ENCODE measurements at regions not wholly inside any gene's neighbourhood (a gene's known extent, or its start where the extent isn't known, plus 50 kb on each side); places are given as distances from the start of the nearest gene placed in this dataset.
"Not testable (repeated sequence)": the region's sequence is repeated elsewhere in the genome, so short reads cannot be mapped to it uniquely, and the experiment has no call there.

DNA sequence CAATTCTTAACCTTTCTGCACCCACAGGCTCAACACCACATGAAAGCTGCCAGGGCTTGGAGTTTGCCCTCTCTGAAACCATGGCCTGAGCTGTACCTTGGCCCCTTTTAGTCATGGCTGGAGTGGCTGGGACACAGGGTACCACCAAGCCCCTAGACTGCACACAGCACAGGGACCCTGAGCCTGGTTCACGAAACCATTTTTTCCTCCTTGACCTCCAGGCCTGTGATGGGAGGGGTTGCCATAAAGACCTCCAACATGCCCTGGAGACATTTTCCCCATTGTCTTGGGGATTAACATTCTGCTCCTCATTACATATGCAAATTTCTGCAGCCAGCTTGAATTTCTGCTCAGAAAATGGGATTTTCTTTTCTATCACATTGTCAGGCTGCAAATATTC is 113.4 kb downstream of the XPNPEP1 start:
- DNase-seq: not testable (repeated sequence)

- not testable (repeated sequence) for DNase-seq
These were observed 122.1 kb downstream of the XPNPEP1 start for GRCh38 chr10:109801191-109801590.

GRCh38 chr10:109790647-109791046 is 132.7 kb downstream of the XPNPEP1 start:
- no peak for DNase-seq

- DNase-seq: no peak
These were observed 139.1 kb downstream of the XPNPEP1 start for GRCh38 chr10:109784236-109784635.

GRCh38 chr10:109783286-109783685 is 140.0 kb downstream of the XPNPEP1 start:
- no peak for DNase-seq

DNA sequence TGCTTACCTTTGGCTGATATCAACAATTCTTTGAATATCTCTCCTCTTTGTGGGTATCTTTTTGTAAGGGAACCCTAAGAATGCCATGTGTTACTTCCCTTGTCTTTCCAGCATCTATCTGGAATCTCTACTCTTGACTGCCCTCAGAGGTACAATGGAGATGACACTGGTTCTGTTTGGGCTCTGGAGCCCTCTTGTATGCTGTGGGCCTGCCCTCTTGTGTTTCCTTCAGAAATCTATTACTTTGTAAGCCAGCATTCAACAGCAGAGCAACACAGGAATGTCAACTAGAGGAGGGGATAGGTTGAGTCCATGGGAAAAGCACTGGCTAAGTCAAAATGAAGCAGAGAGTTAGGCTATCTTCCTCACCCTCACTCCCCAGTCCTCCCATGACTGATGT is 142.3 kb downstream of the XPNPEP1 start:
- DNase-seq: no peak

DNA sequence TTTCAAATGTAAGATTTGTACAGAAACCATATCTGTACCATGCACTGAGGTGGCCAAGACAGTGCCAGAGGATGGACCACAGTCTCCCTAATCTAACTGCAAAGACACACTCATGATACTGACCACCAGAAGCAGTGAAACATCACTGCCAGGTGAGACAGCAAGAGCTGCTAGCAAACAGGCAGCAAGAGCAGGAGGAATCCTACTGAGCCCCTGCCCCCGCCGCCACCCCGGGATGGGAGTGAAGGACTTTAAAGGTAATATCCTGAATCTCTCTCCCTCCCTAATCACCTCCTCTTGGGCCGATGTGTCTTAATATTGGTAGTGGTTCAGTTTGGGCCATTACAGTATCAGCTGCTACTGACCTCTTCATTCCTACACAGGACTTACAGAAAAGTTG is 144.3 kb downstream of the XPNPEP1 start:
- DNase-seq: no peak

GRCh38 chr10:109774121-109774440 is 149.2 kb downstream of the XPNPEP1 start:
- DNase-seq: no peak

DNA sequence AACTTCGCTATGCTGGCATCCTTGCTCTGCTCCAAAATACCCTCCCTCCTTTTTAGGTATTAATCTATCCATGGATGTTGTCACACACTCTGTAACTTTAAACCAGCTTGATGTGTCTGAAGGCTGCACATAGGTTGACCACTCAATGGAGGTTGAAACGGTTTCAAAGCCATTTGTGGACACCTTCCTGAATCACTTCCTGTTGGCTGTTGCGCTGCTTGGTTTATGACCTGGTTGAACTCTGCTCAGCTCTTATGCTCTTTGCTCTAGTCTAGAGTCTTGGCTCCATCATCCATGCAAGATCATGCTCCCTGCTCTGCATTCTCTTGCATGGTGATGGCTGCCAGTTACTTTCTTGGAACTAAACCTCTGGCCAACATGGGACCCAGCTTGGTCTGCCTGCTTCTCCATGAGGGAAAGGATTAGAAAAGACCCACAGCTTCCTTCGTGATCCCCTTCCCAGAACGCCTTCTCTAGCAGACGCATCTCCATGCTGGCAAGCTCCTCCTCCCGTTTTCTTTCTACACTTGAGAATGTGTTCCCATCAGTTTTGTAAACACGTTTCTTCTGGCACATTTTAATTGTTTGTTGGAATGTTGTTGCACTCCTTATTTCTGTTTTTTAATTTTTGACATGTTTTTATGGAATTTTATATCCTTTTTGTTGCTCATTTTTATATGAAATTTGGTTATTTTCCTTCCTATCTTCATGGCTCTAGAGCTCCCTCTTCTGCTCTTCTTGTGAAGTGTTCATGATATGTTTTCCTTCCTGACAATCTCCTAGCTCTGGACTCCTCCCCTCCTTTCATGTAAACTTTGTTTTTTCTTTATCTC is 149.8 kb downstream of the XPNPEP1 start:
- DNase-seq: no peak

- no peak for DNase-seq
These were observed 152.6 kb downstream of the XPNPEP1 start for GRCh38 chr10:109770663-109771062.

- no peak for DNase-seq
These were observed 153.3 kb downstream of the XPNPEP1 start for GRCh38 chr10:109769966-109770365.

- DNase-seq: no peak
These were observed 157.5 kb downstream of the XPNPEP1 start for GRCh38 chr10:109765838-109766237.

- DNase-seq: no peak
These were observed 160.8 kb downstream of the XPNPEP1 start for GRCh38 chr10:109762555-109762954.

DNA sequence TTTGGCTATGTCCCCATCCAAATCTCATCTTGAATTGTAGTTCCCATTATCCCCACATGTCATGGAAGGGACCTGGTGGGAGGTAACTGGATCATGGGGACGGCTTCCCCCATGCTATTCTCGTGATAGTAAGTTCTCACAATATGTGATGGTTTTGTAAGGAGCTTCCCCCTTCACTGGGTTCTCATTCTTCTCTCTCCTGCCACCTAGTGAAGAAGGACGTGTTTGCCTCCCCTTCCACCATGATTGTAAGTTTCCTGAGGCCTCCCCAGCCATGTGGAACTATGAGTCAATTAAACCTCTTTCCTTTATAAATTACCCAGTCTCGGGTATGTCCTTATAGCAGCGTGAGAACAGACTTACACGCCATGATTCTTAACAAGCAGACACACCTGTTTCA is 165.6 kb downstream of the XPNPEP1 start:
- not testable (repeated sequence) for DNase-seq

DNA sequence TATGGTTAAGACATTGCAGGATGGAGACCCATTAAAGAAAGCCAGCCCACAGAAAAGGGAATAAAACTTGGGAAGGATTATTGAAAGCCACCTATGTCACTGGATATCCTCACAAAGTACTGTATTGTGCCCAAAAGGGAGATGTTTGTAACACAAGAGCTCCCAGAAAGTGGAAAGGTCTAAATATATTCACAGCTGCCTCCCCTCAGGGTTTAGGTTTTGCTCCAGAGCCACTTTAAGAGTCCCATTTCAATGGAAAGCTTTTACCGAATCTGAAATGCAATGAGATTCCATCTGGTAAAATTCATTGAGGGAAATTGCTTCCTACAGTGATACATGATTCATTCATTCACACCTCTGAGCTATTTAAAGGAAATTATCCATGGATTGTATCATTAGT is 176.4 kb downstream of the XPNPEP1 start:
- no peak for DNase-seq

- DNase-seq: no peak
These were observed 179.3 kb downstream of the XPNPEP1 start for GRCh38 chr10:109744020-109744419.

- no peak for DNase-seq
These were observed 179.7 kb downstream of the XPNPEP1 start for GRCh38 chr10:109743574-109743973.

GRCh38 chr10:109743146-109743545 is 180.2 kb downstream of the XPNPEP1 start:
- DNase-seq: no peak

GRCh38 chr10:109741712-109742111 is 181.6 kb downstream of the XPNPEP1 start:
- DNase-seq: no peak

DNA sequence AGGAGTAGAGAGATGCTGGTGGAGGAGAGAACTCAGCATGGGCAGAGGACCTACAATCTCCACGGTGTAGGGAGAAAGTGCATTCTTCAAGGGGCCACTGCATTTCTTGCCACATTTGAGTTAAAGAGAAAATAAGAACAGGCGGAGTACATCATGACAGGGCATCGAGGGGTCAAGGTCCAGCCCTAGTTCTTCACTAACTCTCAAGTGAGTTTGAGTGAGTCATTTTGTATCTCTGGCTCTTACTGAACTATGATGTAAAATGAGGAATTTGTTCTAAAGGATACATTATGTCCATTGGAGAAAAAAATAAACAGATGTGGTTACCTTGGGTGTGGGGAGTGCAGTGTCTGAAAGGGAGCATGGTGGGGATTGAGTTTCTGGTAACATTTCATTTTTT is 182.9 kb downstream of the XPNPEP1 start:
- no peak for DNase-seq

DNA sequence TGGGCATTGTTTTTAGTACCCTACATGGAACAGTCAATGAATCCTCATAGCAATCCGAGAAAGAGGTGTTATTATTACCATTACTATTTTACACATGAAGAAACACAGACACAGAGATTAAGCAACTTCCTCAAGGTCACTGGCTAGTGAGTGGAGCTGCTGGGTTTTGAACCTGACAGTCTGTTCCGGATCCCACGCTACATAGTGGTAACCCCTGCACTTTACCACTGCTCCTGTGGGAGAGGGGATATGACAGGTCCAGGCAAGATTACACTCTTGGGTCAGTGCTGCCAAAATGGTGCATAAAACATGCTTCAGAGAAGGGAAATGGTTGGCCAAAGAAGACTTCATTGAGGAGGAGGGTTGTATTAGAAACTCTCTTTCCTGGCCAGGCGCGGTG is 185.7 kb downstream of the XPNPEP1 start:
- DNase-seq: no peak

DNA sequence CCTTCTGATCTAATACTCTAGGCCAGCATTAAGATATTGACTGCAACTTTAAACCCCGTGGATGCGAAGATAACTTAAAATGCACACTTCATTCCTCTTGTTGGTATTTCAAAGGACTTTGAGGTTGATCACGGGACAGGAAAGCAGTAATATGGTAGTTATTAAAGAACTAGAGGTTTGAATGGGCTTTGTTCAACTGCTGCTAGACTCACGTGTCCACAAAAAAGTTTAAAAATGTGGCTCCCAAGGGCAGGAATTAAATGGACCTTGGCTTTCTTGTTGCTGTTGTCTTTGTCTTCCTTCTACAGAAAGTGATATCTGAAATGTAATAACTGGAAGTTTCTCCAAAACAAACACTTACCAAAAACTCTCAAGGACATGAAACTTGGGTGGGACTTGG is 186.3 kb downstream of the XPNPEP1 start:
- DNase-seq: no peak

DNA sequence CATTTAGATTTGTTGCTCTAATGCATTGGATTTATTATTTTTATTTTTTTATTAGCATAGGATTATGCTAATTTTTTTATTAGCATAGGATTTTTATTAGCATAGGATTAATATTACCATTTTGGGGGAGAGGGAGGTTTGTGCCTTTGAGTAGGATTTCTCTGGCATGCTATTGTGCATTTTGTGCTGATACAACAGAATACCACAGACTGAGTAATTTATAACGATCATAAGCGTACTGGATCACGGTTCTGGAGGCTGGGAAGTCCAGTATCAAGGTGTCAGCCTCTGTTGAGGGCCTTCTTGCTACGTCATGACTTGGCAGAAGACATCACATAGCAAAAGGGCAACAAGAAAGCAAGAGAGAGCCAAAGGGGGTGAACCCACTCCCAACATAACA is 187.5 kb downstream of the XPNPEP1 start:
- no peak for DNase-seq

DNA sequence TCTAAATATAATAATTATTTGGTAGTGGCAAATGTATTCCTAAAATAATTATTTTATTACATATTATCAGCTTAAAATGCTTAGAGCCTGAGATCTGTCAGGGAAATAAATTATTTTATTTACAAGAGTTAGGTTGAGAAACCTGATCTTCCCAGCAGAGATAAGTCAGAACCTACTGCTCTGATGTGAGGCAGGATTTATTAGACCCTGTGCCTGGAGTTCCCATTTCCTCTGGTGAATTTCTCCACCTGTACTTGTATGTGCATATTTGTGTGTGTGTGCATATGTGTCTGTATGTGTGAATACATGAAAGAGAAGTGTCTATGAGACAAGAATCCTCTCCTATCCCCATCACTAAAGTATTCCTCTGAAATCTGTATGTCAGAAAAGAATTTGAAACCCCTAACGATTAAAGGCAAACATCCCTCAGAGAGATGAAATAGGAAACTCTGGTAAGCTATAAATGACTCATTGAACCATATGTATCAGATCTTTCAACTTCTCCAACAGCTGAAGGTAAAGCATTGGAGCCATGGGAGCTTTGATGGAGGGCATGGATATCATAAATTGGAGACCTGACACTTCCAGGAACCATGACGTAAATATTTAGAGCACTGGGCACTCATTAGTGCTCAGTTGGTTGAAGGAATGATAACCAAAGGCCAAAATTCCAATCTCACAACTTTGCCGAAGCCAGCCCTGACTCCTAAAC is 190.9 kb downstream of the XPNPEP1 start:
- no peak for DNase-seq

- not testable (repeated sequence) for DNase-seq
These were observed 193.4 kb downstream of the XPNPEP1 start for GRCh38 chr10:109729895-109730294.

All from CD4-positive, alpha-beta T cell treated with Interferon alpha-2 for 1 hour (primary cell).